GM04504 (cell line): ENCODE measurements at regions not wholly inside any gene's neighbourhood (a gene's known extent, or its start where the extent isn't known, plus 50 kb on each side); places are given as distances from the start of the nearest gene placed in this dataset.

ENCODE experiments used
- DNase-seq: peaks from one replicate; pipeline ENCODE4 v3.0.0-alpha.2; 2012; ENCODE audit warnings: low read depth

DNA sequence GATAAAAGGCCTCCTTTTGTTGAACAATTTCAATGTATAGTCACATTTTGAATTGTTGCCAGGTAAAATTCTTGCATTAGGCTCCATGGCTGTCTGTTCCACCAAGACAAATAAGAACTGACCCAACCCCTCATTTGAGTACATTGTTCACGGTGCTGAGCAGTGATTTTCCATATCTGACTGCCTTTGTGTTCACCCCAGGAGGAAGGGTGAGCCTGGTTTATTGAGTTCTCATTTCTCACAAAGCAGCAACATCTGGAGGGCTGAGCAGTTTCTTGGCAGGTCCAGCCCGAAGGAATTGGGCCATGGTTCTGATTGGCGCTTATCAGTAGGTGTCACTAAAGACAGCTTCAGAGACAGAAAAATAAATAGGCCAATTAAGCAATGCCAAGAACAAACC, 149.1 kb downstream of the BMP4 start:
- DNase-seq, result no peak

DNA sequence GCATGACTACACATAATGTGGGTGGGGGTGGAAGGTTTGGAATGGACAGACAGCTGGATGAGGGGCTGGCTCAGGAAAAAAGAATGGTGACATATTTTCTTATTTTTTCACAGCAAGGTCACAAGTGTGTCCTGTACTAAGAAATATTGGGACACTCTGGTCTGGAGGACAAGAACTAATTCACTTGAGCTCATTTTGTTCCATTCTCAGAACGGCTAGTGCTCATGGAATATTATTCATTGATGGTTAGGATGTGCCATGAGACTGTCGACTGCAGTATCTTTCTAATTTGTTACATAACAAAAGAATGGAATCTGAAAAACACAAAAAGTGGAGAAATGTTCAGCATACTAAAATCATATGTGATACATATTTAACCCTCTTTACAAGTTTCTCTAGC, 149.5 kb downstream of the BMP4 start:
- no peak for DNase-seq

- DNase-seq, result no peak
Observed at GRCh38 chr14:53796734-53797133, 159.9 kb downstream of the BMP4 start.

- no peak for DNase-seq
Observed at GRCh38 chr14:53793790-53794505, 162.7 kb downstream of the BMP4 start.

GRCh38 chr14:53792909-53793308, 163.7 kb downstream of the BMP4 start:
- no peak for DNase-seq

DNA sequence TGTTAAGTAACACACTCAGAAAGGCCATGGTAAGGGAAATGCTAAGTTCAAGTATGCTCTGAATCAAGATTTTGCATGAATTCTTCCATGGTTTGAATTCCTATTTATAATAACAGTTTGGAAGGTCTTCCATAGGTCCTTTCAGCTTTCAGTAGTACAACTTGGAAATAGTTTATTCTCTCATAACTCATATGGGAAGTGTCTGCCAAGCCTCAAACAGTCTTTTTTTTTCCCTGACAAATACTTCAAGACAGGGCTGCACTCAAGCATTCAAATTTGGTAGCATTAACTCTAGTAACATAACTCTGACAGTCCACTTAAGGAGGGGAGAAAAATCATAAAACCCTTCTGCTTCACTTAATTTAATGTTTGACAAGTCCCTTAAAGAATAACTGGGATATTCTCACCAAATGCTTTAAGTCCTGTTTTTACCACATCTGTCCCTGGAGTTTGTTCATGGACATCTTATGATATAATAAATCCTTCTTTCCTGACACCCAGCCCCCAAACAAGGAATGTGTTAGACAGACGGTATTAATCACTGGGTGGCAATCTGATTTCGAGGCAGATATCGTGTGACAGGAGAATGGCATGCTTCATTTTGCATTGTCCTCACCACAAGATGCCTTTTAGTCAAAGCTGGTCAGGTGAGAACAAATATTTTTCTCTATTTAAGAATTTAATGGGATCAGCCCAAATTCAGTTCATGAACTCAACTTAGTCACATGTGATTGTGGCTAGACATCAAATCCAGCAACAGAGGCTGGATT, 165.7 kb downstream of the BMP4 start:
- DNase-seq, result no peak

GRCh38 chr14:53788566-53788965, 168.1 kb downstream of the BMP4 start:
- DNase-seq, result no peak

DNA sequence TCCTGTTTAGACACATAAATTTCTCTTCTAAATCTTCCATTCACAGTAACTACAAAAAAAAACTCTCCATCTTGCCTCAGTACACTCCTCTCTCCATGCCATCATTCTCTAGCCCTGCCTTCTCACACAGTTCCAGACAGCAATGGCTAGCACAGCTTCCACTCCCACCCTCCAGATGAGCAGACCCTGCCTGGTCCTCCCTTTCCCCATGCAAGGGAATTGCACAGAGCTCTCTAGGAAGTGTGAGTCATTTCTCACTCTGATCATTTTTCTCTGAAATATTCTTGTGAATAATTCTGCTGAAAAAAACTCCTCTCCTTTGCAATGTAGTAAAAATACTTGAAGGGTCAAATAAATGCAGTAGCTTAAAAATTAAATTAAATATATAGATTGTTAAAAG, 170.6 kb downstream of the BMP4 start:
- DNase-seq, result no peak

DNA sequence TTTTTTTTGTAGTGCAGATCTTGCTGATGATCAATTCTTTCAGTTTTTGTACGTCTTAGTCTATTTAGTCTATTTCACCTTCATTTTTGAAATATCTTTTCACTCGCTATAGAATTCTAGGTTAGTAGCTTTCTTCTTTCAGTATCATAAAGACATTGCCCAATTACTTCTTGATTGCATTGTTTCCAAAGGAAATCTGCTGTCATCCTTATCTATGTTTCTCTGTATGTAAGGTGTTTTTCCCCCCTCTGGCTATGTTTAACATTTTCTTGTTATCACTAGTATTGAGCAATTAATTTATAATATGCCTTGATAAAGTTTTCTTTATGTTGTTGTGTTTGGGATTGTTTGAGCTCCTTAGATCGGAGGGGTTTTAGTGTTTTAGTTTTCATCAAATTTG, 171.9 kb downstream of the BMP4 start:
- no peak for DNase-seq

GRCh38 chr14:53783256-53783655, 173.4 kb downstream of the BMP4 start:
- DNase-seq, result no peak

- DNase-seq, result no peak
Observed at GRCh38 chr14:53780051-53780555, 176.5 kb downstream of the BMP4 start.

GRCh38 chr14:53779301-53779700, 177.3 kb downstream of the BMP4 start:
- no peak for DNase-seq

- no peak for DNase-seq
Observed at GRCh38 chr14:53778263-53778662, 178.4 kb downstream of the BMP4 start.

- no peak for DNase-seq
Observed at GRCh38 chr14:53772936-53773335, 183.7 kb downstream of the BMP4 start.

GRCh38 chr14:53767566-53767965, 189.1 kb downstream of the BMP4 start:
- DNase-seq, result no peak

DNA sequence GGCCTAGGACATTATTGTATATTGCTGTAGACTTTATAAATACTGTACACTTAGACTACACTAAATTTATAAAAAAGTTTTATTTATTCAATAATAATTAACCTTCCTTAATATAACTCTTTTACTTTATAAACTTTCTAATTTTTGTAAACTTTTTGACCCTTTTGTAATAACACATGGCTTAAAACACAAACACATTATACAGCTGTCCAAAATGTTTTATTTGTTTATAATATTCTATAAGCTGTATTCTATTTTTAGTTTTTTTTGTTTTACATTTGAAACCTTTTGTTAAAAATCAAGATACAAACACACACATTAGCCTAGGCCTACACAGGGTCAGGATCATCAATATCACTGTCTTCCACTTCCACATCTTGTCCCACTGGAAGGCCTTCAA, 190.0 kb downstream of the BMP4 start:
- no peak for DNase-seq

DNA sequence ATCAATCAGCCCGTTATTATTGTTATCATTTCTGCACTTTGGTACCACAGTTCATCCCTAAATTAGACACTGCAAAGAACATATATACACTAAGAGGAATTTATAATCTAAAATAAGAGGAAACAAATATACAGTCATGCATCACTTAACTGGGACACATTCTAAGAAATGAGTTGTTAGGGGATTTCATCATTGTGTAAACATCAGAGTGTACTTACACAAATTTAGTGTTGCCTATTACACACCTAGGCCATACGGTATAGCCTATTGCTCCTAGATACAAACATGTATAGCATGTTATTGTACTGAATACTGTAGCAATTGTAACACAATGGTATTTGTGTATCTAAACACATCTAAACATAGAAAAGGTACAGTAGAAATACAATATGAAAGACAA, 190.5 kb downstream of the BMP4 start:
- no peak for DNase-seq

DNA sequence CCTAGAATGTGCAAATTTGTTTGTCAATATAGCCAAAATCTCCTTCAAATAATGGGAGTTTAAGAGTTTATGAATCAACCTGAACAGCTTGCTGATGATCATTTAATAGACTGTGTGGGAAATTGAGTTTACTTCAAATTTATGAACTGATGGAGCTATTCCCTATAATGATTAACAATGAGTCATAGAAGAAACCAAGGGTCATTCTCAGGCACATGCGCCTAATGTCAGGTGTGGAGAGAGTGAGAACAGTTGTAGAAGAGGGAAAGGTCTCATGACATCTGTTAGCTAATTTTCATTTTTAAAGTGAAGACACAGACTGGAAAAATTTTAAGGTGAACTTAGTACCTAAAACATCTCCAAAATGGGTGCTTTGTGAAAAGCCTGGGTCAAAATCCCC, 191.8 kb downstream of the BMP4 start:
- no peak for DNase-seq

DNA sequence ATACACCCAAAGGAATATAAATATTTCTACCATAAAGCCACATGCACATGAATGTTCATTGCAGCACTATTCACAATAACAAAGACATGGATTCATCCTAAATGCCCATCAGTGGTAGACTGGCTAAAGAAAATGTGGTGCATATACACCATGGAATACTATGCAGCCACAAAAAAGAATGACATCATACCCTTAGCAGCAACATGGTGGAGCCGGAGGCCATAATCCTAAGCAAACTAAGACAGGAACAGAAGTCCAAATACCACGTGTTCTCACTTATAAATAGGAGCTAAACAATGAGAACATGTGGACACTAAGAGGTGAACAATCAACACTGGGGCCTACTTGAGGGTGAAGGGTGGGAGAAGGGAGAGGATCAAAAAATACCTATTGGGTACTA, 198.5 kb downstream of the BMP4 start:
- DNase-seq, result no peak

- DNase-seq, result no peak
Observed at GRCh38 chr14:53757732-53758131, 198.9 kb downstream of the BMP4 start.

- DNase-seq, result no peak
Observed at GRCh38 chr14:53751650-53752049, 205.0 kb downstream of the BMP4 start.

DNA sequence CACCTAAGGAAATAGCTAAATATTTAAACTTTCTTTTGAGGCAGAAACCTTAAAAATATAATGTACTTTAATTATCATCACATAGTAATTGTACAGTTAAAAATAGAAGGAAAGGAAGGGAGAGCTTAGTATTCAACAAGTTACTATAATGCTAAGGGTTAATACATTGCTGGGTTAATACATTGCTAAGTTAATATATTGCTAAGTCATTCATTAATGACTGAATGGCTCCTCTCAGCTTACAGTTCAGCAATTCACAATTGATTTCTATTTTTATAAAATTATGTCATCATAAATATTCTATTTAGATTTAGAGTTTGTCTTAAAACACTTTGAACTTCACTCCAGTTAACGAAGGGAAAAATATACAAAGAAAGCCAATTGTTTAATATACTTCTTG, 207.9 kb downstream of the BMP4 start:
- no peak for DNase-seq

DNA sequence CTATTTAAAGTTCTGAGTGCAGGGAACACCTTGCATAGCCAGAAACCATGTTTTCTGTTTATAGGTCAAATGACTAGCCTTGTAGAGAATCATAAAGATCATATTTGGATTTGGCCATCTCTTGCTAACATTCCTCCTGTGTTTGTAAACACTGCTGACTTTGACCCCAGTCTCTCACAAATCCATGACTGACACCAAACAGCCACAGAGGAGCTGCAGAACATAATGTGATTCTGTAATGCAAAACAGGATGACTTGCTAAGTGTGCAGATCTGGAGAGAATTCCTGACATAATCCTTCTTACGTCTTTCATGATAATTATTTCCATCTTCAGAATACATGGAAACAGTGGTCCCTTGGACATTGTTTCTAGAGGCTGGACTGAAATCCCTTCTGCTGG, 211.8 kb downstream of the BMP4 start:
- DNase-seq, result no peak

DNA sequence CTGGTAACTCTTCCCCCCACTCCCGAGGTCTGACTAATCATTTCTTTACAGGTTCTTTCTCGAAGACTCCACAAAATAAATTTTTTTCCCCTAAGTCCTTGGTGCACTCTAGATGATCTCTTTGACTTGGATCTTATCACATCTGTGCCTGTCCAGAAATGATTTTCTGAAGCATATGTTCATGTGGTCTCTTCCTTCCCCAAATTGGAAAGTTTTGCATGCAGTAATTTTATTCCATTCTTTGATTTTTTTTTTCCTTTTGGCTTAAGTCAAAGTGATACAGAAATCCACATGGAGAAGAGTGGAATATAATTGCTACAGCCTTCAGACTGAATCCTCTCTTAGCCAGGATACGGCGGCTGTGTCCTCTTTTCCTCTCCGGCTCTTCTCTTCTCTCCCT, 213.3 kb downstream of the BMP4 start:
- no peak for DNase-seq
